HG03439 (cell line): ENCODE measurements at regions not wholly inside any gene's neighbourhood (a gene's known extent, or its start where the extent isn't known, plus 50 kb on each side); places are given as distances from the start of the nearest gene placed in this dataset.
"Not testable (repeated sequence)": the region's sequence is repeated elsewhere in the genome, so short reads cannot be mapped to it uniquely, and the experiment has no call there.

Source experiments
- ATAC-seq: cut with Tn5 transposase; IDR thresholded peaks from one replicate; pipeline ENCODE4 v1.9.1; 2021; ENCODE audit warnings: mild to moderate bottlenecking, moderate library complexity; ENCODE audit not compliant: unreplicated experiment

- no peak for ATAC-seq
Observed at GRCh38 chr14:86943391-86944365, 1049.3 kb downstream of the GALC start.

DNA sequence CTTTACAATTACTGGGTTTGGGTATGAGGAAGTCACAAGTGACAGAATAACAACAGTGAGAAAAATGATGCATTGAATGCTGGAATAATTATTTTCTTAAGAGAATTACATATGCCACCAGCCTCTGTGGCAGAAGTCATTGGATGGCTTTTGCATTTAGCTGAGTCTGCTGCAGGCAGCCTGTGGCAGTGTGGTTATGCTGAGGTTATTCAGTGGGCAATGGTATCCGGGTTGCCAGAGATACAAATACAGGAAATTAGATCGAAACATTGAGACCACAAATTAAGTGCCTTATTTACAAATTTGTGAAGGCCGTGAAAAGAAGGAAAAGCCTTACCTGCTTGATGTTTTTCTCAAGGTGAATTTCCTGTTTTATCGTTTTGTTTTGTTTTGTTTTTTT lies 1050.0 kb downstream of the GALC start:
- no peak for ATAC-seq

DNA sequence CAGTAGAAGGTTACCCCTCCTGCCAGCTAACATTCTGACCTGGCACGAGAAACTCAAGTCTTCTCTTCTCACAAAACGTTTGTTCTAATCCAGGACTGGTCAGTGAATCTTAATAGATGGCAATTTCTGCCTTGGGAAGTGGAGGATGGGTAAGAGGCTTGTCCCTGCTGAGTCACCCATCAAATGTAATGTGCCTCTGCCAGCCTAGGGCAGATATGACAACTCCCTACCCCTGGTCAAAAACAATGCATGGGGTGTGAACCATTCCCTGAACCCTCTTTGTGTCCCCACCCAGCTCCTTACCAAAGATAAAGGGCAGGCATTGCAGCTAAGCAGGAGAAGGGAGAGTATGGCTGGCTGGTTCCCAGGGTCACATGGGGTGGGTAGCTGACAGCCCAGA lies 1052.9 kb downstream of the GALC start:
- ATAC-seq = no peak

DNA sequence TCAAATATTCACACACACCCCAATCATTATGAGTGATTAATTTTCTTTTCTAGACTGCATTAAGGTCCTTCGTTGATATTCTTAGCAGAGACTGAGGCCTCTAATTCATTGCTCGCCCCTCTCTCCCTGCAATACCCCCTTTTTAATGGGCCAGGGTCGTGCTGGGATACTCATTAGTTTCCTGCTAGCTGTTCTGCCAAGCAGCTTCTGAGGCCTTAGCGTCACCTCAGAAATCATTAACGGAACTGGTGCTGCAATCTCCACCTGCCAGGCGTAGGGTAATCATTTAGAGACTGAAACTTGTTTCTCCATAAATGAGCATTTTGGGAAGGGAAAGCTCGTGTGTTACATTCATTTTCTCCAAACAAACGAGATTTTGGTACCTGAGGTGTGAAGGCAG lies 1054.7 kb downstream of the GALC start:
- no peak for ATAC-seq

DNA sequence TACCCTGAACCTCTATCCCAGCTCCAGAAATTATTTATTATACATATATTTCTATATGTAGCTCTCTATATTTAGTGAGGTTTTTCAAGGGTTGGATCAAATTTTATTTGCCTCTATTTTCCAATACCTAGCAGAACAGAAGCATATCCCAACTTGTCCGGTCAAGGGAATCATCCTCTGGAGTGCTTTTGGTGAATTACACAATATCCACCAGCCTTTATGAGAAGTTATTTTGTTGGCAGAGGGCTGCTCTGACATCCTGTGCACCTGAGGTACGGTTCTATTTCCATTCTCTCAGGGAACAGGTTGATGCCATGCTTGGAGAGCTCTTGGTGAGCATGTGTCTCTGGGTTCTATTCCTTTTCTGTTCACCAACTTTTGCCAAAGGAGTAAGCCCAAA lies 1056.4 kb downstream of the GALC start:
- ATAC-seq = no peak

DNA sequence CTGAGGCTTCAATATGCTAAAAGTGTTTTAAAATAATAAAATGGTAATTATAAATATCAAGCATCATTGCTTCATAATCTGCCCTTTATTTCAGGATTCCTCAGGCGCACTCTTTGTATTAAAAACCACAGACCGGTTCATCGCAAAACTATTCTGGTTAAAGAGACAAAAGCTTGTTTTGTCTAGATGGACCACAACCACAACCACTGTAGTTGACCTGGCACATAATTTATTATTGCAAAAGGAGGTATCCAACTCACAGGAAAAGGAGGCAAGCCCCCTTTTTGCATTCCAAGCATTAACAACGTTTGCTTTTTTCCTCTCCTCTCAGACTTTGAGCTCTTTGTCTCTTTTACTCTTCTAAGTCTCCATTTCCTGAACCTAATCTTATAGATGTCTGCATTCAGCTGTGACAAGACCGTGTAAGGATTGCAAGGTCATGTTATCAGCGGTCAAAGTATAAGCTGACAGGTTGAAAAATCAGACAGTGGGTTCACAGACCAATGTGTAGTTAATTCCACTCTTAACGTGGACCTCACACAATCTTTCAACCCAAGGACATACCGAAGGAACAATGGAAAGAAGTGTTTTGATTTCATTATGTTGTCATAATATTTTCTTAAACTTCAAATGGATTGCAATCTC lies 1057.6 kb downstream of the GALC start:
- ATAC-seq = no peak

DNA sequence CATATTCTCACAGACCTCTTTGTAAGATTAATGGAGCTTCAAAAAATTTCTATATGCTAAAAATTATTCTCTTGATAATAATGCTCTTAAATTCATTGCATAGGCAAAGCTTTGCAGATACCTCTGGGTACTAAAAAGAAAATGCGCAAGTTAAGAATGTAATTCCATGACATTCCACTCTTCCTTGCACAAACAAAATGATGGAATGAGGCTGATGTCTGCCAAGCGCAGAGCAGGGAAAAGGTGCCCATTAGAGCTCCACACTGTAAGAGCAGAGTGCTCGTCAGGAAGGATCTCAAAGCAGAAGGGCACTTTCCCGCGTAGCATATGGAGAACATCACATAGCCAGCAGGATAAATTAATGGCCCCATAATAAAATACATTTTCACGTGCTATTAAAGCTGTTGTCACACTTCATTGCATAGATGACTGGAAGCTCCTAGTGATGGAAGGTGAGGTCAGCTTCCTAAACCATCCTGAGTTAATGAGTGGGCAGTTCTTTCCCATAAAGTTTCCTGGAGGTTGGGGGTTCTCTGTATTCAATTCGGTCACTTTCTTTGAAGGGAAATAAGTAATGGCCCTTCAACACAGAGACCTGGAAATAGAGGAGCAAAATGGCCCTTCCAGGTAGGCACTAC lies 1058.9 kb downstream of the GALC start:
- ATAC-seq = no peak

DNA sequence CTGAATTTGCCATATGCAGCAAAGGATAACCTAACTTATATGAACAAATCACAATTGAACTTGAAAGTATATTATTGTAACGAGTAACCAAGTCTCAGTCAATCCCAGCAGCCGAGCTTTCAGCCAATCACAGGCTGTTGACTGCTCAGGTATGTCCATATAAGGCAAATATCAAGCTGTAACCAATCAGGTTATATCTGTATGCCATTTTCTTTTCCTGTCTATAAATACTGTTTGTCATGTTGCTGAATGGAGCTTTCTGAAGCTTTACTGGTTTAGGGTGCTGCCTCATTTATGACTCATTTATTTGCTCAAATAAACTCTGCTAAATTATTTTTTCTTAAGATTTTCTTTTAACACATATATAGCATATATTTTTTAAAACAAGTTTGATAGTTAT lies 1059.5 kb downstream of the GALC start:
- ATAC-seq = no peak

- no peak for ATAC-seq
Observed at GRCh38 chr14:86915406-86915805, 1077.6 kb downstream of the GALC start.

DNA sequence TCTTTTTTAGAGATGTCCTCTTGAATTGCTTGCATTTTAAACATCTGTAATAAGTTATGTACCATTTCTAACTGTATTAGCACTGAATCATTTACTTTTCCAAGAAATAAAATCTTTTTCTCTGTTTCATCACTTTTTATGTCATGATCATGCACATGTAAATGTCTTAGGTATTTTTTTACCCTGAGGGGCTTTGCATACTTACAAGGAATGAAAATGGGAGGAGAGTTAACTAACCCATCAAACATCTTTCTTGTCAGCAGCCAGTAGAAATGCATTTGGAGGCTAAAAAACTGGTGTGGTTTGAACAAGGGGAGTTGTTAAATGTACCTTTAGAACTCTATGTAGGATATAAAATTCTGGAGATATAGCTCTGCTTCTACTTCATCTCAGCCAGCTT lies 1080.3 kb downstream of the GALC start:
- ATAC-seq = no peak

- ATAC-seq = no peak
Observed at GRCh38 chr14:86911486-86911885, 1081.5 kb downstream of the GALC start.

DNA sequence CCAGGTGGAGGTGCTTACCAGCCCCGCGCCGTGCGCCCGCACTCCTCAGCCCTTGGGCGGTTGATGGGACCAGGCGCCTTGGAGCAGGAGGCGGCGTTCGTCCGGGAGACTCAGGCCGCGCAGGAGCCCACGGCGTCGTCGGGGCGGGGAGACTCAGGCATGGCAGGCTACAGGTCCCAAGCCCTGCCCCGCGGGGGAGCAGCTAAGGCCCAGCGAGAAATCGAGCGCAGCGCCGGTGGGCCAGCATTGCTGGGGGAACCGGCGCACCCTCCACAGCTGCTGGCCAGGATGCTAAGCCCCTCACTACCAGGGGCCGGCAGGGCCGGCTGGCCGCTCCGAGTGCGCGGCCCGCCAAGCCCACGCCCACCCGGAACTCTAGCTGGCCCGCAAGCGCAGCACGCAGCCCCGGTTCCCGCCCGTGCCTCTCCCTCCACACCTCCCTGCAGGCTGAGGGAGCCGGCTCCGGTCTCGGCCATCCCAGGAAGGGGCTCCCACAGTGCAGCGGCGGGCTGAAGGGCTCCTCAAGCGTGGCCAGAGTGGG lies 1087.5 kb downstream of the GALC start:
- not testable (repeated sequence) for ATAC-seq

DNA sequence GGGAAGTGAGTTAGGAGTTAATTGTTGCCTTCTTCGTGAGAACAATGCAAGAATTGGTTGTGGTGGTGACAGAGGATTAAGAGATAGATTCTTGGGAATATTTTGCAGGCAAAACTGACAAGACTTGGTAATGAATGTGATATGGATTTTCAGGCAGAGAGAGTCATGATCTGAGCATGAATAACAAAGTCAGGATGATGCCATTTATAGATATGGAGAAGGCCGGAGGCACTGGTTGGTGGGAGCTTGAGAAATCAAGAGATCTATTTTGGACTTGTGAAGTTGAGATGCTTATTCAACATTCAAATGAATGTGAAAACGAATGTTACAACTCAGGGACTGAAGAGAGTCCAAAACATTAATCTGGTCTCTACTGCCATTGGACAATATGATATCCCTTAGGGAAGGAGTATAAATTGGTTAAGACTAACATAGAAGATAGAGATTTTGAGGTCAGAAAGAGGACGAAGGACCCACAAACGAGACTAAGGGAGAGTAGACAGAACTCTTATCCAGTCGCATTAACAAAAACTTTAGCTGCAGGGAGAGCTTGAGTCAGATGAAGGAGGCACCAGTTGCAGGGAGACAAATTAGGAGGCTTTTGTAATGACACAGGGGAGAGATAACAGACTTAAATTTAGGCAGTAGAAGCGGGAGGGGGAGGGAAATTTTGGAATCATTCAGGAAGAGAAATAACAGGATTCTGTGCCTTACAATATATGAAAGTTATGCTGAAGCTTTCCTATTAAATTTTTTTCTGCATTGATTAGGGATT lies 1090.6 kb downstream of the GALC start:
- ATAC-seq = no peak

DNA sequence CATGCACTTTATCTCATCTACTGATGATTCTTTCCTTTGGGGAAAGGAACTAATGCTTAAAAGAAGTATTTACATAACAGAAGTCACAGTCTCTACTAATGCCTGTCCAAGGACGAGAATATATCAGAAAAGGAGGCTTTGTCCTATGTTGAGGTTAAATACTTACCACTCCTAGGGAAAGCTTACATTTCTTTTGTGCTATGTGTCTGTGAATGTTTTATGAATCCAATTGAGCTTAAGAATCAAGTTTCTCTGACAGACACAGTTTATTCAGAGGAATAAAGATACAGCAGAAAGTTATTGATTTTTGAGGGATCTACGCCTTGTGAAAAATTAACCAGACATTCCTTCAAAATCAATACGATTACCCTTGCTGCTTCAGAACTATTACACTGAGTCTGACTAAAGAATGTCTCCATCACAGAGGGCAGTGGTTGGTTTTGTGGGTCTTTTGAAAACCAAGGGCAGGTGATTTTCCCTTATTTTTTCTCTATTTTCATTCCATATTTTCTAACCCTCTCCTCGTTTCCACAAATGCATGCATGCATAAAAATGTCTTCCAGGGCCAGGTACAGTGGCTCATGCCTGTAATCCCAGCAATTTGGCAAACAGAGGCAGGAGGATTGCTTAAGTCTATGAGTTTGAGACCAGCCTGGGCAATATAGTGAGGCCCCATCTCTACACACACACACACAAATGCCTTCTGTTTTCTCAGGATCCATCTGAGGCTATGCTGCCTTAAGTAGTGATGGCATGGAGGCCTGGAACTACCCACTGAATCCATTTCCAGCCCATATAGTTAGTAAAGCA lies 1095.1 kb downstream of the GALC start:
- ATAC-seq = no peak

- no peak for ATAC-seq
Observed at GRCh38 chr14:86897224-86897623, 1095.8 kb downstream of the GALC start.

DNA sequence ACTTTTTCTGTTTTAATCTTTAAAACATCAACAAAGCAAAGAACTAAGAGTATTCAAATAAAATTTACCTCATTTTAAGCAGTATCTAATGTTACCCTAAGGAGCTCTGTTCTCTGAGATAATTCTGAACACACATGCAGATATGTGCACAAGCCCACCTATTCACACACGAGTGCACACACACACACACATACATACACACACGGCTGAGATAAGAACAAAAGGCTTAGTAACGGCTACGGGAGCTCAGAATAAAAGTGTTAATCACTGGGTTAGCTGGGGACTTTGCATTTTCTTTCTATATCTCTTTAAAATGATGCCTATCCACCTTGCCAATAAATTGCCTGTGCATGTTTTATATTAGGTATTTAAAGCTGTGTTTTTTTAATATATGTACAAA lies 1096.3 kb downstream of the GALC start:
- no peak for ATAC-seq

DNA sequence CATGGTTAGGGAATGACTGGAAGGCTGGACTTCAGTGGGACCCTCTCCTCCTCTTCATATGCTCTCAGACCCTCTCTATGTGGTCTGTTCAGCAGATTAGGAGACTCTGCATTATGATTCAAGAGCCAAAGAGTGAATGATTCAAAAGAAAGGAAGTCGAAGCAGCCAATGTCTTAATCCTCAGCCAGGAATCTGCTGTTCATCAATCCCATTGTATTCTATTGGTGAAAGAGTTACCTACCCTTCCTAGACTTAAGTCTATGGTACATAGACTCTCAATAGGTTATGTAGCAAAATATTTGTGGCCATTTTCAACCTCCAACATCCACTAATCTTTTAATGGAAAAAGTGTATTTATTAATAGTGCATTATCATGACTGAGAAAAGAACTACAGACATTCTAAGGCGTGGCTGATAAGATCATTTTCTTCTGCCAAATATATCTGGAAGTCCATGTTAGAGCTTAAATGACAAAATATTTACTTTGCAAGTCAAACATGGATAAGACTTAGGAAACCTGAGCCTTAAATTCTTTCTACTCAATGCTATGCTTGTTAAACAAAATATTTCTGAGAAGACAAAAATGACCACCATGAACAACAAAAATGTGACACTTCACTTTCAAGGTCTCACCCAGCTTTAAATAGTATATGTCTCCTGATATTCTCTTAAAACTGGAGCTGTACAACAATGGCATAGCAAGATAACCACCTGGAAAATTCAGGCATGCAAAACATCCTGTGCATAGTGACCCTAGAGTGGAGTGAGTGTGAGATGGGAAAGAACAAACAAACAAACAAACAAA lies 1100.6 kb downstream of the GALC start:
- ATAC-seq = no peak

GRCh38 chr14:86885280-86885679 lies 1107.7 kb downstream of the GALC start:
- ATAC-seq = no peak

GRCh38 chr14:86884498-86884897 lies 1108.5 kb downstream of the GALC start:
- no peak for ATAC-seq
